HL-60 (cell line): ENCODE measurements at regions not wholly inside any gene's neighbourhood (a gene's known extent, or its start where the extent isn't known, plus 50 kb on each side); places are given as distances from the start of the nearest gene placed in this dataset.

Source experiments
- DNase-seq, 2 experiments: peaks; one replicate each; pipeline ENCODE4 v3.0.0-alpha.2; 2010 to 2020; ENCODE audit warnings: low read depth in 1 of 2, low spot score in 1 of 2
- H3K27ac ChIP-seq: fragments of 250-450 bp; sonication (Bioruptor Pico); replicated peaks from 2 replicates; pipeline ENCODE4 v1.5.1; 2020; ENCODE audit warnings: mild to moderate bottlenecking, moderate library complexity
- H3K27me3 ChIP-seq: fragments of 250-450 bp; sonication (Bioruptor Pico); 2 replicates; pipeline ENCODE4 v1.5.1; 2021; ENCODE audit warnings: mild to moderate bottlenecking, moderate library complexity; ENCODE audit not compliant: insufficient read depth, poor library complexity, severe bottlenecking
- H3K4me3 ChIP-seq: replicated peaks from 2 replicates; pipeline ENCODE4 v1.5.1; 2011; ENCODE audit warnings: mild to moderate bottlenecking, control low read depth, low read length; ENCODE audit not compliant: insufficient read depth
- GABPA ChIP-seq: IDR thresholded peaks from 2 replicates; pipeline ENCODE4 v1.6.1; 2012; ENCODE audit warnings: low read depth
- POLR2AphosphoS5 ChIP-seq: IDR thresholded peaks from 2 replicates; pipeline ENCODE4 v1.6.1; 2012; ENCODE audit warnings: low read depth
- SPI1 ChIP-seq: IDR thresholded peaks from 2 replicates; pipeline ENCODE4 v1.6.1; 2012; ENCODE audit warnings: low read depth, mild to moderate bottlenecking, borderline replicate concordance
- TF ChIP-seq, protein P1 (sequence below): IDR thresholded peaks from one replicate; pipeline ENCODE4 v1.5.1; 2011; ENCODE audit warnings: low read length, control low read depth, inconsistent platforms; ENCODE audit not compliant: insufficient read depth
- TF ChIP-seq, protein P2 (sequence below): IDR thresholded peaks from 2 replicates; pipeline ENCODE4 v1.6.1; 2012; ENCODE audit warnings: low read depth; ENCODE audit not compliant: insufficient replicate concordance

DNA sequence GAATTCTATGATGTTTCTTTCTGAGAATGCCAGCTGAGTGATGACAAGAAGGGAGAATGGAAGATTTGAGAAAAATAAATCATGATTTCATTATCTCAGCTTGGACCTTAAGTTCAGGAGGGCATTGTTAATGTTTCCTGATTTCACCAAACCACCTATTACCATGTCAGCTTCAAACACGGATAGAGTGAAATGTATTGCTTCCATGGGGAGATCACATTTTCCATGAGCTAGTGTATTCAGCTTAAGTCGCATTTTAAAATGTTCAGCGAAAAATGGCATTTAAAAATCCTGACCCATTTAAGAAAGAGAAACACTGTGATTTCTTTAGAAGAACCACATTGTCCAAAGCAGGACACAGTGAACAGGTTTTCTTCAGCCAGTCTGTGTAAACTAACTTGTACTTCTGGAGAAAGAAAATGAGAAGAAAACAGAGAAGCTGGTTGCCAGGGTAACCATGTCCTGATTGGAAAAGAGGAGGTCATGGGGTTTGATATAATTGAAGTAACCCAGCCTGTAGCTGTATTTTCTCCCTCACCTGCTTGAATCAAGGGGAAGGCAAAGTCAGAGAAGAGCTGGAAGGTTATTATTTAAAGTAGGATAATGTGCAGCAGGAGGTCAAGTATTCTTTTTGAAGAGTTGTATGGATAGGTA is 684.1 kb upstream of the NRSN1 start:
- no peak for TF ChIP-seq GABPA
- TF ChIP-seq, protein P1, sequence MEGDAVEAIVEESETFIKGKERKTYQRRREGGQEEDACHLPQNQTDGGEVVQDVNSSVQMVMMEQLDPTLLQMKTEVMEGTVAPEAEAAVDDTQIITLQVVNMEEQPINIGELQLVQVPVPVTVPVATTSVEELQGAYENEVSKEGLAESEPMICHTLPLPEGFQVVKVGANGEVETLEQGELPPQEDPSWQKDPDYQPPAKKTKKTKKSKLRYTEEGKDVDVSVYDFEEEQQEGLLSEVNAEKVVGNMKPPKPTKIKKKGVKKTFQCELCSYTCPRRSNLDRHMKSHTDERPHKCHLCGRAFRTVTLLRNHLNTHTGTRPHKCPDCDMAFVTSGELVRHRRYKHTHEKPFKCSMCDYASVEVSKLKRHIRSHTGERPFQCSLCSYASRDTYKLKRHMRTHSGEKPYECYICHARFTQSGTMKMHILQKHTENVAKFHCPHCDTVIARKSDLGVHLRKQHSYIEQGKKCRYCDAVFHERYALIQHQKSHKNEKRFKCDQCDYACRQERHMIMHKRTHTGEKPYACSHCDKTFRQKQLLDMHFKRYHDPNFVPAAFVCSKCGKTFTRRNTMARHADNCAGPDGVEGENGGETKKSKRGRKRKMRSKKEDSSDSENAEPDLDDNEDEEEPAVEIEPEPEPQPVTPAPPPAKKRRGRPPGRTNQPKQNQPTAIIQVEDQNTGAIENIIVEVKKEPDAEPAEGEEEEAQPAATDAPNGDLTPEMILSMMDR = no peak
- TF ChIP-seq SPI1 = no peak
- no peak for TF ChIP-seq POLR2AphosphoS5
- TF ChIP-seq, protein P2, sequence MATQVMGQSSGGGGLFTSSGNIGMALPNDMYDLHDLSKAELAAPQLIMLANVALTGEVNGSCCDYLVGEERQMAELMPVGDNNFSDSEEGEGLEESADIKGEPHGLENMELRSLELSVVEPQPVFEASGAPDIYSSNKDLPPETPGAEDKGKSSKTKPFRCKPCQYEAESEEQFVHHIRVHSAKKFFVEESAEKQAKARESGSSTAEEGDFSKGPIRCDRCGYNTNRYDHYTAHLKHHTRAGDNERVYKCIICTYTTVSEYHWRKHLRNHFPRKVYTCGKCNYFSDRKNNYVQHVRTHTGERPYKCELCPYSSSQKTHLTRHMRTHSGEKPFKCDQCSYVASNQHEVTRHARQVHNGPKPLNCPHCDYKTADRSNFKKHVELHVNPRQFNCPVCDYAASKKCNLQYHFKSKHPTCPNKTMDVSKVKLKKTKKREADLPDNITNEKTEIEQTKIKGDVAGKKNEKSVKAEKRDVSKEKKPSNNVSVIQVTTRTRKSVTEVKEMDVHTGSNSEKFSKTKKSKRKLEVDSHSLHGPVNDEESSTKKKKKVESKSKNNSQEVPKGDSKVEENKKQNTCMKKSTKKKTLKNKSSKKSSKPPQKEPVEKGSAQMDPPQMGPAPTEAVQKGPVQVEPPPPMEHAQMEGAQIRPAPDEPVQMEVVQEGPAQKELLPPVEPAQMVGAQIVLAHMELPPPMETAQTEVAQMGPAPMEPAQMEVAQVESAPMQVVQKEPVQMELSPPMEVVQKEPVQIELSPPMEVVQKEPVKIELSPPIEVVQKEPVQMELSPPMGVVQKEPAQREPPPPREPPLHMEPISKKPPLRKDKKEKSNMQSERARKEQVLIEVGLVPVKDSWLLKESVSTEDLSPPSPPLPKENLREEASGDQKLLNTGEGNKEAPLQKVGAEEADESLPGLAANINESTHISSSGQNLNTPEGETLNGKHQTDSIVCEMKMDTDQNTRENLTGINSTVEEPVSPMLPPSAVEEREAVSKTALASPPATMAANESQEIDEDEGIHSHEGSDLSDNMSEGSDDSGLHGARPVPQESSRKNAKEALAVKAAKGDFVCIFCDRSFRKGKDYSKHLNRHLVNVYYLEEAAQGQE = no peak
- Histone ChIP-seq H3K27ac (no peak overlapping the region), H3K27me3 (no peaks in the 10 kb centered on the region), H3K4me3 (no peak overlapping the region)
- no peak for DNase-seq

DNA sequence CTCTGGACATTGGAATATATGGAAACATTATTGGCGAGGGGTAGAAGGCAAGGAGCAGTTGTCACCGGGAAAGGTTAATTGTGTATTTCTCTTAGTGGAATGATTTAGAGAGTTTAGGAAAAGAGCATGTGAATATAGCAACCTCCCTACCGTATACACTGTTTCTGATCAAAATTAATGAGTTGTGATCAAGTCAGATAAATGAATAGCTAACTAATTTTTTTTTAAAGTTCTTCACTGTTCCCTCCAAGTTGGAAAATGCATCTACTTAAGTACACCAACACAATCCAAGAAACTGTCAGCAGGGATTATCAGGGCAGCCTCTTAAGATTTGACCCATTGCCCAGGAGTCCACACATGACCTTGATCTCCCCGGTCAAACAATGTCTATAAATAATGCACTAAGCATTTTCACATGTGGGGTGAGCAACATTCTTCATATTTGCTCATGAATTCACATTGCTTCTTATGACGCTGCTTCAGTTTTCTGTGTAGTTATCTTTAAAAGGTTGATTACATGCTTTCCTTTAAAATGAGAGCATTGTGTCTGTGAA is 680.8 kb upstream of the NRSN1 start:
- no peak for DNase-seq
- no peaks in the 10 kb centered on the region for H3K27me3 ChIP-seq
- H3K4me3 ChIP-seq = no peak overlapping the region
- no peak overlapping the region for H3K27ac ChIP-seq
- no peak for TF ChIP-seq POLR2AphosphoS5
- TF ChIP-seq SPI1 = no peak
- TF ChIP-seq, protein P1 = no peak
- TF ChIP-seq GABPA = no peak
- TF ChIP-seq, protein P2 = no peak

DNA sequence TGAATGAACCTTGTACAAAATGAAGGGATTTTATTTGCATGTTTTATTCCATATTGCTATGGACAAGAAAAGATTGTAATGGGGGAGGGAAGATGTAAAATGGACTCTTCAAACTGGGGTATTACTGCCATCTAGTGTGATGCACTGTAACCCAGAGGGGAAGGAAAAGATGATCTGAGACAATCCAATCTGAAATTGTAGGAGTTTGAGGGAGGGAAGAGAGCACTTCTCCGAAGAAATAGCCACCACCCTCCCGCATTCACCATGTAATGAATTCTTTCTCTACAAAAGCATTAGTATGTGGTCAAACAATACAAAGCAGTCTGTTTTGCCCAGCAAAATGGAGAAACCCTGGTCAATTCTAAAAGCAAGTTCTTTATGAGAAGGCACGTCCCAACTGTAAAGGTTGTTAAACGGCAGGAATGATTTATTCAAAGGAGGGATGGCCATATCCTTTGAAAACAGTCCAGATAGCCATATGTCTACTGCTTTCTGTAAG is 679.5 kb upstream of the NRSN1 start:
- TF ChIP-seq, protein P2 = no peak
- TF ChIP-seq GABPA = no peak
- TF ChIP-seq SPI1 = no peak
- no peak for TF ChIP-seq POLR2AphosphoS5
- TF ChIP-seq, protein P1 = no peak
- DNase-seq = no peak
- no peak overlapping the region for H3K27ac ChIP-seq
- H3K4me3 ChIP-seq = no peak overlapping the region
- H3K27me3 ChIP-seq = no peaks in the 10 kb centered on the region
